NB4 (cell line): ENCODE measurements at regions not wholly inside any gene's neighbourhood (a gene's known extent, or its start where the extent isn't known, plus 50 kb on each side); places are given as distances from the start of the nearest gene placed in this dataset.

ENCODE experiments used
- POLR2A ChIP-seq: IDR thresholded peaks from 2 replicates; pipeline ENCODE4 v1.6.1; 2011; ENCODE audit warnings: mild to moderate bottlenecking; ENCODE audit not compliant: insufficient read length; ENCODE audit errors: extremely low read depth
- TF ChIP-seq, protein P1 (sequence below): IDR thresholded peaks from one replicate; pipeline ENCODE4 v1.5.1; 2012; ENCODE audit warnings: low read depth, low read length
- TF ChIP-seq, protein P2 (sequence below): IDR thresholded peaks from 2 replicates; pipeline ENCODE4 v1.6.1; 2011; ENCODE audit warnings: low read depth, low read length

DNA sequence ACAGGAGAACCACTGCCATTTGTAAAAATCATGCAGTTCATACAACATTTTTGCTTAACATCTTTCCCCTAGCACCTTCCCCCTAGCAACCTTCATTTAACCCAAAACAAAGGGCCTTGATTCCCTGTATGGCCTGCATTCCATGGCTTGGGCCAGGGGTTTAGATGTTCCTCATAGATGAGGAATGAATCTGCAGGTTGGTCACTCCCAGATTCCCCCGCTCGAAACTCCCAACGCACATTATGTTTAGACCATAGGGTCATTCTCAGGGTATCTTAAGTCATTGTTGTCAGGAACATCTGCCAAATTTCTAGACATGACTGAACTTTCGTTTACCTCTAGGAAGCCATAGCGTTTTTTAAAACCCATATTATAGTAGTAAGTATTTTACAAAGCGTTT, 282.2 kb upstream of the VLDLR start:
- TF ChIP-seq, protein P1, sequence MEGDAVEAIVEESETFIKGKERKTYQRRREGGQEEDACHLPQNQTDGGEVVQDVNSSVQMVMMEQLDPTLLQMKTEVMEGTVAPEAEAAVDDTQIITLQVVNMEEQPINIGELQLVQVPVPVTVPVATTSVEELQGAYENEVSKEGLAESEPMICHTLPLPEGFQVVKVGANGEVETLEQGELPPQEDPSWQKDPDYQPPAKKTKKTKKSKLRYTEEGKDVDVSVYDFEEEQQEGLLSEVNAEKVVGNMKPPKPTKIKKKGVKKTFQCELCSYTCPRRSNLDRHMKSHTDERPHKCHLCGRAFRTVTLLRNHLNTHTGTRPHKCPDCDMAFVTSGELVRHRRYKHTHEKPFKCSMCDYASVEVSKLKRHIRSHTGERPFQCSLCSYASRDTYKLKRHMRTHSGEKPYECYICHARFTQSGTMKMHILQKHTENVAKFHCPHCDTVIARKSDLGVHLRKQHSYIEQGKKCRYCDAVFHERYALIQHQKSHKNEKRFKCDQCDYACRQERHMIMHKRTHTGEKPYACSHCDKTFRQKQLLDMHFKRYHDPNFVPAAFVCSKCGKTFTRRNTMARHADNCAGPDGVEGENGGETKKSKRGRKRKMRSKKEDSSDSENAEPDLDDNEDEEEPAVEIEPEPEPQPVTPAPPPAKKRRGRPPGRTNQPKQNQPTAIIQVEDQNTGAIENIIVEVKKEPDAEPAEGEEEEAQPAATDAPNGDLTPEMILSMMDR: no peak
- no peak for TF ChIP-seq POLR2A
- TF ChIP-seq, protein P2, sequence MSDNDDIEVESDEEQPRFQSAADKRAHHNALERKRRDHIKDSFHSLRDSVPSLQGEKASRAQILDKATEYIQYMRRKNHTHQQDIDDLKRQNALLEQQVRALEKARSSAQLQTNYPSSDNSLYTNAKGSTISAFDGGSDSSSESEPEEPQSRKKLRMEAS: no peak
